ENCODE measurements at regions not wholly inside any gene's neighbourhood (a gene's known extent, or its start where the extent isn't known, plus 50 kb on each side); places are given as distances from the start of the nearest gene placed in this dataset.

GRCh38 chr3:104672331-104672730 is 694.4 kb upstream of the ALCAM start:
- DNase-seq (ENCODE audit: low spot score in 2 of 2): no peak
- no peaks in the 10 kb centered on the region for H3K36me3 ChIP-seq
- no peaks in the 10 kb centered on the region for H3K27me3 ChIP-seq
- no peaks in the 10 kb centered on the region for H3K4me1 ChIP-seq
- TF ChIP-seq CTCF (IDR thresholded peaks at IDR 0.05): no peak
- H3K9me3 ChIP-seq: peaks cover 0 to 6% of the 10 kb centered on the region in 2 donors
- H3K27ac ChIP-seq: no peak overlapping the region
- no peak overlapping the region for H3K4me3 ChIP-seq
- intact Hi-C loops (cut with DNase I): no loop called here

GRCh38 chr3:104673981-104674380 is 692.7 kb upstream of the ALCAM start:
- TF ChIP-seq CTCF (IDR thresholded peaks at IDR 0.05): no peak
- intact Hi-C loops (cut with DNase I): no loop called here
- no peaks in the 10 kb centered on the region for H3K27me3 ChIP-seq
- H3K9me3 ChIP-seq: peaks cover 0 to 6% of the 10 kb centered on the region in 2 donors
- H3K36me3 ChIP-seq: no peaks in the 10 kb centered on the region
- no peaks in the 10 kb centered on the region for H3K4me1 ChIP-seq
- H3K4me3 ChIP-seq: no peak overlapping the region
- no peak overlapping the region for H3K27ac ChIP-seq
- DNase-seq (ENCODE audit: low spot score in 2 of 2): no peak

GRCh38 chr3:104676241-104676640 is 690.5 kb upstream of the ALCAM start:
- Histone ChIP-seq H3K27ac (no peak overlapping the region), H3K27me3 (no peaks in the 10 kb centered on the region), H3K36me3 (no peaks in the 10 kb centered on the region), H3K4me1 (no peaks in the 10 kb centered on the region), H3K9me3 (peaks cover 0 to 6% of the 10 kb centered on the region in 2 donors), H3K4me3 (no peak overlapping the region)
- no peak for DNase-seq (ENCODE audit: low spot score in 2 of 2)
- TF ChIP-seq CTCF (IDR thresholded peaks at IDR 0.05): no peak
- intact Hi-C loops (cut with DNase I): no loop called here

- H3K4me3 ChIP-seq: no peak overlapping the region
- intact Hi-C loops (cut with DNase I): no loop called here
- DNase-seq (ENCODE audit: low spot score in 2 of 2): no peak
- no peak for TF ChIP-seq CTCF (IDR thresholded peaks at IDR 0.05)
- H3K27ac ChIP-seq: no peak overlapping the region
- no peaks in the 10 kb centered on the region for H3K27me3 ChIP-seq
- peaks cover 0 to 6% of the 10 kb centered on the region in 2 donors for H3K9me3 ChIP-seq
- no peaks in the 10 kb centered on the region for H3K36me3 ChIP-seq
- H3K4me1 ChIP-seq: no peaks in the 10 kb centered on the region
Observed at GRCh38 chr3:104677932-104678331, 688.8 kb upstream of the ALCAM start.

GRCh38 chr3:104685492-104685891 is 681.2 kb upstream of the ALCAM start:
- no peak for TF ChIP-seq CTCF (IDR thresholded peaks at IDR 0.05)
- no peak for DNase-seq (ENCODE audit: low spot score in 2 of 2)
- Histone ChIP-seq H3K27me3 (no peaks in the 10 kb centered on the region), H3K27ac (no peak overlapping the region), H3K4me3 (no peak overlapping the region), H3K36me3 (no peaks in the 10 kb centered on the region), H3K4me1 (no peaks in the 10 kb centered on the region), H3K9me3 (no peaks in the 10 kb centered on the region)
- intact Hi-C loops (cut with DNase I): no loop called here

- no peaks in the 10 kb centered on the region for H3K27me3 ChIP-seq
- no peak overlapping the region for H3K4me3 ChIP-seq
- TF ChIP-seq CTCF (IDR thresholded peaks at IDR 0.05): no peak
- H3K27ac ChIP-seq: no peak overlapping the region
- intact Hi-C loops (cut with DNase I): no loop called here
- DNase-seq (ENCODE audit: low spot score in 2 of 2): no peak
- H3K9me3 ChIP-seq: no peaks in the 10 kb centered on the region
- H3K4me1 ChIP-seq: no peaks in the 10 kb centered on the region
- H3K36me3 ChIP-seq: no peaks in the 10 kb centered on the region
Observed at GRCh38 chr3:104687362-104687761, 679.3 kb upstream of the ALCAM start.

Data from ascending aorta (tissue), 2 donors.